HT-29 (cell line): ENCODE measurements at regions not wholly inside any gene's neighbourhood (a gene's known extent, or its start where the extent isn't known, plus 50 kb on each side); places are given as distances from the start of the nearest gene placed in this dataset.
"Not testable (repeated sequence)": the region's sequence is repeated elsewhere in the genome, so short reads cannot be mapped to it uniquely, and the experiment has no call there.

Source experiments
- DNase-seq: peaks from one replicate; pipeline ENCODE4 v3.0.0-alpha.2; 2015; ENCODE audit warnings: low spot score

DNA sequence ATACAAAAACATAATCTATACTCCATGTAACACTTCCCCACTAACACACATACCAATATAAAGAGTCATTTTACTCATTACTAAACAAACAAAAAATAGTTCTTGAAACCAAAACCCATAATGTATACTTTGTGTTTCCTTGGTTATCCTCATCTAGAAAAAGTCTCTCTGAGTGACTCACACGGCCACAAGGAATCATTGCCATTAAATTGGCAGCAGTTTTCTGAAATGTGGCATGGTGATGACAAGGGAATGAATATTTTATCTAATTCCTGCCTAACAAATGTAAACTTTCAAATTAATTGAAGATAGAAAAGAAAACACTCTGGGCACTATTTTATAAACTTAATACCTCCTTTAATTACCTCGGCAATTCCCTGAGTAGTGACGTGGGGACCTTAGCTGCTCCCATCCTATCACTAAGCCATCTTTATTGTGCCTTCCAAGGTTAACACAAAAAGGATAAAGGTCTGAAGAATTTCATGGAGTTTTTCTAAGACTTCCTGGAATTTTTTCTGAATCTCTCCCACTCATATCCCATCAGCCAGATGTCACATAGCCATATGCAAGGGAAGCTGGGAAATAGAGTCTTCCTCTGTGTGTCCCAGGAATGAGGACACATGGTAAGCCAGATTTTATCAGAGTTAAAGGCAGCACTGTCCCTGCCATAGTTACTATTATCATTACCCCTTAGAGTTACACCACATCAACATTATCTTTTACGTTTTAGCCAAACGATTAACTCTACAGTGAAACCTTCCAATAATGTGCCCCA lies 857.2 kb upstream of the TENM4 start:
- DNase-seq = peak; percentile 61

DNA sequence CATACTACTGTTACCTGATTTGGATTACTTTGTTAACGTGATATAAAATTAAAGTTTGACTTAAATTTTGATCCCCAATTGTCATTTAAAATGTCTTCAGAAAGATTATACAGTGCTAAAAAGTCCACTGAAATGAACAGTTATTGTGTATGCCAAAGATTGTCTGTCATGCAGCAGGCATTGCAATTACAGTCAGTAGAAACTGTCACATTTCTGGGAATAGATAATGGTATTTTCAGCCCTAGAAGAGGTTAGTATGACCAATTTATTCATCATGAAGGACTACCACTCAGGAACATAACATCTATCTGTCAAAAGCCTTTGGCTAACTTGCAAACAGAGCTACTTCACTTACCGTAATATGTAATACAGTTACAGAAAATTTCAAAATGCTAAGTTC lies 852.5 kb upstream of the TENM4 start:
- DNase-seq = no peak

DNA sequence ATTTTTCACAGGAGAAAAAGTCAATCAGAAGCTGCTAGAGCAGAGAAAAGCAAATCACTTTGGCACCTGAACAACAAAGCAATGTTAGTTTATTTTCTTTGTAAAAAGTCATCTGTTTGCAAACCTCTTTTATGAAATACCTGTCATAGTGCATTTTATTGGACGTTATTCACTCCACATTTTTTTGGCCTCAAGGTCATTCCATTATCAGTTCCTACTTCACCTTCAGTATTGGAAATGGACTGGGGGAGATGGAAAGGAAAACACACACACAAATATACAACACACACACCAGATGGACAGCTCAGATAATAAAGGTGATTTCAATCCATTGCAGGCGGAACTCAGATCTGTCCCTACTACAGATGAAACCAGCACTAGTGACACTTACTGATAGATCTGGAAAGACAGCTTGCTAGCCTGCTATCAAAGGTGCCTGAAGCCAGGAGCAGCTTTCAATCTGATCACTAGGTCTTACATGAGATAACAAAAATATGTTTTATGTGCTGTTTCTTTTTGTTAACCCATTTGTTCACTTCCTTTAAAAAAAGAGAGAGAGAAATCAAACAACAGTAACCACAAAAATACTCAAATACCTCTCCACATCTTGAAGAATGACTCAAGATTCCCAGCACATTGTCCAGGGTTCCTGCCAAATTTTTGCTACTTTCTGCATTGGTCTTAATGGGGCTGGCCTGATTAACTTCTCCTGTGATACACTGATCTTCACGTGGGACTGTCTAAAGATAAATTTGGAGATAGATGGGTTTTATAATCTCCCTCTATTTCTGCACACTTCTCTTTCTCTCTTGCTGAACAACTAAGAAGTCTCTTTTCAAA lies 844.3 kb upstream of the TENM4 start:
- no peak for DNase-seq

DNA sequence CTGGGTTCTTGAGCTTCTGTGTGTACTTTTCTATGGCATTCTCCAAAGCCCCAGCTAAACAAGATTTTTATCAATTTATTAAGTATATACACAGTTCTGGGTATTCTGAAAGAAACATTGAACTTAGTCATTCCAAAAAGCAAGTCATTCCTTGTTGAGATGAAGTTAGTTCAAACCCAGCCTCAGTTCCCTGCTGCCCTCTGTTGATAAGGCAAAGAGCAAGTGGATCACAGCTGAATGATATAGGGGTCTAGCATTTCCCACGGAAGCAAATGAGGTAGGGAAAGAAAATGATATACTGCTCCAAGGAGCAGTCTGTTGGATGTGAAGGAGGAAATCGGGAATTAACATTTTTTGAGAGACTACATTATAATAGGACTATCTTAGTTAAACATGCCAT lies 841.8 kb upstream of the TENM4 start:
- no peak for DNase-seq

DNA sequence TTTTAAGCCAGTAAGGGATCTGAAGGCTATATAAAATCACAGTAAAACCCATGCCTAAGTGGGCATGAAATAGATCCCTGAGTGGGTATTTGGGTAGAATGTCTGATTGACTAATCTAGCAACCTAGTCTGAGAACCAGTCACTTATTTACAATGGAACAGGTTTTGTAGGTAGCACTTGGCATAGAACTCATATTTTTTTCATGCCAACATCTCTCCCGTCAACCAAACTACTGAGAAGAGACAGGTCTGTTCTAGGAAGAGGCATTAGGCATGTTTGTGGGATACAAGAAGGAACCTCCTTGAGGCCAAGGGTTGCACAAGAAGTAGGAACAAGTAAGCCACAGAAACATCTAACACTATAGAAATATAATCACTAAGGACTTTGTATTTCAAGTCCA lies 840.4 kb upstream of the TENM4 start:
- DNase-seq = no peak

DNA sequence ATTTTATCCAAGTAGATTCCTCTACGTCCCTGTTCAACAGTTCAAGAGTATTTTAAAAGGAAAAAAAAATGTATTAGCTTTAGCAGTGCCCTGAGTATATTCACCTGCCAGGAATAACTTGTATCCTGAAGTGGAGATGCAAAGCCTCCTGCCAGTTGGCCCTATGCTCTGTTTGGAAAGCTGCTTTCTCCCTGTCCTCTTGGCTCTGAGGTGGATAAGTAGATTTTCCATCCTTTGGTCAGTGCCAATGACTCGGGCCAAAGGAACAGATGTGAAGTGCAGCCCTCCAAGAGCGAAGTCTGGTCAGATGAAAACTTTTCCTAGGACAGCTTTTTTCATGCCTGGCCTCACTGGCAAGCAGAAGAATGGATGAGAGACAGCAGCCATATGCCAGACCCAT lies 839.9 kb upstream of the TENM4 start:
- no peak for DNase-seq

DNA sequence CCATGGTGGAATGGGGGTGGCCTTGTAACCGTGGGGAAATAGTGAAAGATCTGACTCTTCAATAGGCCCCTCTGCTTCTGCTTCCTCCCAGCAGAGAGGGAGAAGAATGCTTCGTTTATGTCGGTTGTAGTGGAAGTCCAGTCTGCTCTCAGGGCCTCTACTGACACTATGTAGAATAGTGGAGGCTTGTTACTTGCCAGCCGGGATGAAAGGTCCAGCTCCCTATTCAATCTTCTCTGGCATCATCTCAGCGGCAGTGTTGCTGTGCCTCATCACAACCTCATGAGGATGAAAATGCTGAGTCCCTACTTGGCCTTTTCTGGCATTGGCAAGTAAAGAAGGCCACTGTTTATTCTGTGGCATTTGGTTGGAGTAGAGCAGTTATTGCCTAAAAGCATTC lies 820.9 kb upstream of the TENM4 start:
- no peak for DNase-seq

DNA sequence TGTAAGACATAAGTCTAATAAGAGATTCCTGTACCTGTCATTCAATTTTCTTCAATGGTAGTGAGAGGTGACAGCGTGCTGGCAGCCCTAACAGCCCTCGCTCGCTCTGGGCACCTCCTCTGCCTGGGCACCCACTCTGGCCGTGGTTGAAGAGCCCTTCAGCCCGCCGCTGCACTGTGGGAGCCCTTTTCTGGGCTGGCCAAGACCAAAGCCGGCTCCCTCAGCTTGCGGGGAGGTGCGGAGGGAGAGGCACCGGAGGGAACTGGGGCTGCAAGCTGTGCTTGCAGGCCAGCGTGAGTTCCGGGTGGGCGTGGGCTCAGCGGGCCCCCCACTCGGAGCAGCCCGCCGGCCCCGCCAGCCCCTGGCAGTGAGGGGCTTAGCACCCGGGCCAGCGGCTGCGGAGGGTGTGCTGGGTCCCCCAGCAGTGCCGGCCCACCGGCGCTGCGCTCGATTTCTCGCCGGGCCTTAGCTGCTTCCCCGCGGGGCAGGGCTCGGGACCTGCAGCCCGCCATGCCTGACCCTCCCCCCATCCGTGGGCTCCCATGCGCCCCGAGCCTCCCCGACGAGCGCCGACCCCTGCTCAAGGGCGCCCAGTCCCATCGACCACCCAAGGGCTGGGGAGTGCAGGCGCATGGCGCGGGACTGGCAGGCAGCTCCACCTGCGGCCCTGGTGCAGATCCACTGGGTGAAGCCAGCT lies 816.6 kb upstream of the TENM4 start:
- DNase-seq = not testable (repeated sequence)

DNA sequence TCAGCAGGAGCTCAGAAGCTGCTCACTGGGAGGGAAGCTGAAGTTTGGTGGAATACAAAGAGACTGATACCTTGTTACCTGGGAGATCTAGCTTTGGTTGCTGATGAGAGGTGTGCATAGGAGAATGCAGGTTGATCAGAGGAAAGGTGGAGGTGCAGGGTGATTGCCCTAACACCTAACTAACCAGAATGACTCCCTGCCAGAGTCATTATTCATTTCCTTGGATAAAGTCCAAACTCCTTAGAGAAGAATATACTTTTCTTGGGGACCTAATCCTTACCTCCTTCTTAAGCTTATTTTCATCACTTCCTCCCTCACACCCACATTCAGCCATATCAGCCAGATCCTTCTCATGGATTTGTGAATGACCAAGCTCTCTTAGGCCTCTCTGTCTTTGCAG lies 814.2 kb upstream of the TENM4 start:
- no peak for DNase-seq

DNA sequence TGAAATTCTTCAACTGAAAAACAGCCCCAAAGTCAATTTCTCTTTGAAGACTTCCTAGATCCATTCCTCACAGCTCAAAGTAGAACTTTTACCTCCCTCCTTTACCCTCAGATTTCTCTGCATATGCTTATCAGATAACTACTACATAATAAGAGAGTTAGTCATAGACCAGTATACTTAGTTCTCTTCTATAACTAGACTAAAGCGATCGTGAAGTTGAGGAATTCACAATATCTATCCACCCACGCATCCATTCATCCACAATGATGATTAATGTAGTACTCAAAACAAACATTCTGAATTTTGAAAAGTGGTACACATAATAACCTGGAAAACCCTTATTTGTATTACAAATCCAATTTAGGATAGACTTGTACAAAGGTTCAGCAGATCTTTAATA lies 800.9 kb upstream of the TENM4 start:
- peak; percentile 17 for DNase-seq

DNA sequence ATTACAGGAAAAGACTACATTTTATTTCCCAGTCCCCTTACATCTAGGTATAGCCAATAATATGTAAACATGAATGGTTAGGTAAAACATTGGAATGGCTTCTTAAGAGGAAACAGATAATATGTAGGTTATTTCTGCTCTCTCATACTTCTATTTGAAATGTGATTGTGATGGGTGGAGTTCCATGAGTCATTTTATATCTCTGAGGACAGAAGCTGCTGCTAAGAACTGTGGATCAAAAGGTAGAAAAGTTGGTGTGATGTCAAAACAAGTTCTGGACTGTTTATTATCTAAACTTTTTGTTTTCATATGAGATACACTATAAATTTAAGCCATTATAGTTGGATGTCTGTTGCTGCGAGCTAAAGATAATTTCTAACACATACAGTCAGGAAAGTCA lies 799.4 kb upstream of the TENM4 start:
- peak; percentile 30 for DNase-seq

DNA sequence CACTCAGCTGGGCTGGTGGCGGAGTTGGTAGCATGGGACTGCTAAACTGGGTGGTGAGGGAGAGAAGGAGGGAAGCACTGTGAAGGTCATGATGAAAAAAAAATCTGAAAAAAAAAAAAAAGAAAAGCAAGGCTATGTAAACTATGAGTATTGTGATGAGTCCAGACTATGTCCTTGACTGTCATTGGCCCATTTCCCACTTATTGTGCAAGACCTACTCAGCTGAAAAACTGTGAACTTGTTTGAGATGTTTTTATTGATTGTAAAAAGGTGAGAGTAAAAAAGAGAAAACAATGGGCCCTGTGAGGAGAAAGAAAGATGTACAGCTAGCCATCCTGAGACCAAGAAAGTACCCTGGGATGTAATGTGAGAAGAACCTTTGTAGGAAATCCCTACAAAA lies 798.4 kb upstream of the TENM4 start:
- DNase-seq = no peak

DNA sequence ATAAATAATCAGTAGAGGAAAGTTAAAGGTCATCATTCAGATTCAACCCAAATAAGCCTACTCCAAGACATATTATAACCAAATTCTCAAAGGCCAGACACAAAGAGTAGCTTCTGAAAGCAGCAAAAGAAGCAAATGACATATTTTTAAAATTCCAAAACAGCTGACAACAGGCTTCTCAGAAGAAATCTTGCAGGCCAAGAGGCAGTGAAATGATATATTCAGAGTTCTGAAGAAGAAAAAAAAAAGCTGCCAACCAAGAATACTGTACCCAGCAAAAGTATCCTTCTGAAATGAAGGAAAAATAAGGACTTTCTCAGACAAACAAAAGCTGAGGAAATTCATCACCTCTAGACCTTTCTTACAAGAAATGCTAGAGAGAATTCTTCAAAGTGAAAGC lies 787.1 kb upstream of the TENM4 start:
- DNase-seq = no peak

DNA sequence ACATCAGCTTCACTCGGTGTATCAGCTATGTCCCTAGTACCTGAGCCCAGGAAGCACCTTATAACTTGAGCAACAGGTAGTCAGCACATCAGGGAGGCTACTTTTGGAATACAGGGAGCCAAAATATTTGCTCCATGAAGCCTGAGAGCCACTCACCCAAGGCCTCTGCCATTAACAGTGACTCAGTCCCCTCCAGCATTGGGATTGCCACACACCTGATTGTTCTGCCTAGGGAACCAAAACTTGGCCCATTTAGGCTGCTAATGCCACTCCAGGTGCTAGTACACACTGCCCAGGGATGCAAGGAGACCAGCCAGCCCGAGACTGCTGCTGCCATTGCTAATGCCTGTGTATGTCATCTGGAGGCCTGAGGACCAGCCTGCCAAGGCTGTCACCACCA lies 773.6 kb upstream of the TENM4 start:
- no peak for DNase-seq

DNA sequence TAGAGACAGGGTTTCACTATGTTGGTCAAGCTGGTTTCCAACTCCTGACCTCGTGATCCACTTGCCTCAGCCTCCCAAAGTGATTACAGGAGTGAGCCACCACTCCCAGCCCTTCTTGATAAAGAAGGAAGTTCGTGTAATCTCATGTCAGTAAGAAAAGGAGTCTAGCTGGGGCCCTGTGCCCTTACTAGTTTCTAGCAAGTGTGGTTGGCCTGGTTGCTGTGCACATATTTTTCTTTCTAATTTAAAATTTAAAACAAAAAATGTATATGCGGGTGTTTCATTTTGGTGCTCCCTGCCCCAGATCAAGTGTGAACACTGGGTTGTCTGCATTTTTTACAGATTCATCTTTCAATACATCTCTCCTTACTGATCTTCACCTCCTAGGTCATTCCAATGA lies 770.8 kb upstream of the TENM4 start:
- DNase-seq = no peak

DNA sequence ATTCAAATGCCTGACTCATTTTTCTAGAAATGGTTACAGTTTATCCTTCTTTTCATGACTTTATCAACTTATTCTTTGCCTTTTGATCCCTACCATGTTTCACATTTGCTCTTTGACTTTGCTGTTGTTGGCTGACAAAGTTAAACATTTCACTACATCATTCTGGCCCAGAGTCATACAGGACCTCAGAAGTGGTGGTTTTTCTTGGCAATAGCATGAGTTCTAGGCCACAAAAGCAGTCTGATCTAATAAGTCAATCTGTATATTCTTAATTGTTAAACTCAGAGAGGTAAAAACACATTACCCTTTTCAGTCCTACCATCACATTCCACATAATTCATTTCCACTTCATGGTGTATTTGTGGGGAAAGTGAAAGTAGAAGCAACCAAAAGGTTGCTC lies 763.2 kb upstream of the TENM4 start:
- DNase-seq = no peak

DNA sequence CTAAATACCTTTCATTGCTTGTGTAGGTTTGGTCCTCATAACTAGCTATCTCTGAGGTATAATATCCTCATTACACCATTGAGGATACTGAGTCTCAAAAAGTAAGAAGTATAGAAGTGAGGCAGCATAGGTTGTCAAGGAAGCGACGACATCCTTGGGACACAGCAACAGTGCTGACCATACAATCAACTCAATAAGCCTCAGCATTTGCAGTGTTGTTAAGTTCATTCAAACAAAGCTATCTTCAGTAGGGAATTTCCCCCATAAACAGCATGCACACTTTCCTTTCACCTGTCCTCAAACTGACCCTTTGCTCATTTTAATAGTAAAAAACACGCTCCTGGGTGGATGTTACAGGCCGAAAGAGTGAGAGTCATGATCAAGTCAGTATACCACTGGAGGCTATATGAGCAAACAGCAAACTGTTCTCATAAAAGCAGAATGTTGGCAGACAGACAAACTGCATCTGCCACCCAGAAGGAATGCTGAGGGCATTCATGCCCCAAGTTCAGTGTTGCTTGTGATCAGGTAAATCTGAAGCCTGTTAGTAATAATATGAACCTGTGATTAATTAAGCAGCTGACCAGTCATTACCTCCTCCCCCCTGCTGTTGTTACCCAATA lies 756.2 kb upstream of the TENM4 start:
- DNase-seq = no peak

DNA sequence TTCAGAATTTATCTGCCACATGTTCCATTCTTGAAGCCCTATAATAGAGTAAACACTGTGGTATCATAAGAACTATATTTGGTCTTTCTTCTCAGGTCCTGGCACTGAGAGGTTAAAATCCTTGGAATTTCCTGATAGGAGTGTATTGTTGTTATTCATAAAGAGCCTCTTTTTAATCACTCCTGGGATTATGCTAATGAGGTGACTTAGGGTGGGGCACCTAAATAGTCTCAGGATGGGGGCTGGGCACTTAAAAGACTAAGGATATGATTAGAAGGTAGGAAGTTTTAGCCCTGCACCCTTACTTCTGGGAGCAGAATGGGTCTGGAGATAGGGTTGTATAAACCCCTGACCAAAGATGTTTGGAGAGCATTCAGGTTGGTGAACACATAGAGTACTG lies 755.2 kb upstream of the TENM4 start:
- no peak for DNase-seq

DNA sequence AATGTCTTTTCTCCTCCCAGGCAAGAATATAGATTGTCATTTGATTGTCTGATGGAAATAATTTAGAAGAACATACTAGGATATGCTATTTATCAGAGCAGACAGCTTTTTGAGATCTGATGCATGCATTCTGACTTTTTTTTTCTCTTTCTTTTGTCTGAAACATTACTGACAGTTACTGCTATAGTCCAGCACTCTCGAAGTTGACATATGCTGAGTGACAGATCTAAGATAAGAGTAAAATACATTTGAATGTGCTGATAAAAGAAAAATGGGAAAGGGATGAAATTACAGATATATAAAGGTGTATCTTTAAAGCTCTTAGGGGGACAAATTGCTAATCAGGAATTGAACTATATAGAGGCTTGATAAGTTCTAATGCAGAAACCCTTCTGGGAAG lies 753.8 kb upstream of the TENM4 start:
- no peak for DNase-seq

DNA sequence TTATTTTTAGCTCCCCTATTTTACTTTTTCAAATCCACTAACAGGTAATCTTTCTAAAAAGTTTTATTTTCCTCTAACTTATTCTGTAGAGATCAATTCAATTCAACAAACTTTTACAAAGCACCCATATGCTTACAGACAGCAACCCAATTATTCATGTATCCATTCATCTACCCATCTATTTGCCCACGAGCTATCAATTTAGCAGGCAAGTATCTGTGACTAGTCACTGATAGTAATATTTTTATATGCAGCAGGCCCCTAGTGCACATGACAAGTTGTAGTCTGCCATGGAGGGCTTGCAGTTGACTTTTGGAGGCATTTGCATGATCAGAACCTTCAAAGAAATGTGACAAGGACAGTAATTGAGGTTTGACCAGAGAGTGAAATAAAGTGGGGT lies 753.2 kb upstream of the TENM4 start:
- DNase-seq = no peak

DNA sequence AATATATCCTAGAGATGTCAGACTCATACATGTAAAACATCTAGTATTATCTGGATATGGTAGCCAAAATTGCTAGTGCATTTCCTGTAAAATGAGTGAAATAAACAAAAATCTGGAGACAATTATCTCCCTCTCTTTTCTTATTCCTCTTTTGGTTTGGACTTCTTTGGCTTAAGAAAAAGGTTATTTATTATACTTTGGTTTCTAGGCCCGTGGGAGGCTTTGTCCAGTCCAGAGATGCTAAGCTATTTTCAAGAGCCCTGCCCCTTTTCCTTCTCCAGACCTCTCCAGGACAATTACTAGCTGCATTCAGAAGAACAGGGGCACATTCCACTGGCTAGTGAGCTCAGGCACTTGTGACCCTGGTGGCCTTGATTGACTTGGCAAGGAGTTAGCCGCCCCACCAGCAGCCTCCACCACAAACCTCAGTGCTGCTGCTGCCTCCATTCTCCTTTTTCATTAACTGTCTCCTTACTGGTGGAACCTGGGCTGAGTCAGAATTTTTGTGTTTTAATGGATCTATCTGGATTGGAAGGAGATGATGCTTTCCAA lies 747.3 kb upstream of the TENM4 start:
- DNase-seq = no peak

DNA sequence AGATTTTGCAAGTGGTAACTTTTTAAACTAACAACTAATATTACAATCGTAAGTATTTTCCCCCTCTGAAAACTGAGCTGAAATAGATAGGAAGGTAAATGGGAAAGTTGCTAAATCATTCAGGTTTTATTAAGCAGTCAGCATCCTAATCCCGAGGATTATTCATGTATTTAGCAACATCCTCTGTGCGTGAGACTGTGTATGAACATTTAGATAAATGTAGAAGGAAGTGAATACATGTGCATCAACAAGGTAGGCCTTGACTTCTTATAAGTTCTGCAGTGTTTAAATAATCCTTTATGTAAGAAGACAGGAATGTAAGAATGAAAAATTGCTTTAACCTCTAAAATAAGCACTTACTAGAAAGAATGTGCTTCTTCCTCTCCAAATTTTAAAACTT lies 745.9 kb upstream of the TENM4 start:
- no peak for DNase-seq
